SK-N-SH (cell line): ENCODE measurements at regions not wholly inside any gene's neighbourhood (a gene's known extent, or its start where the extent isn't known, plus 50 kb on each side); places are given as distances from the start of the nearest gene placed in this dataset.

Experiments used
- CTCF ChIA-PET: fragments of 300-600, 350-600 bp; formaldehyde crosslinking; extraction: SDS; loops from one replicate; lab custom pipeline; 2021; lab: Yijun Ruan, JAX
- POLR2A ChIA-PET: fragments of 350-600 bp; sonication (Branson Sonifier 250); formaldehyde crosslinking; extraction: SDS; loops from one replicate; lab custom pipeline; 2020; ENCODE audit warnings: antibody characterized with exemption, inconsistent platforms; lab: Yijun Ruan, JAX
- DNase-seq: peaks from one replicate; pipeline ENCODE4 v3.0.0; 2012
- H2AFZ ChIP-seq: fragments of 200-600 bp; sonication (generic); 2 replicates; pipeline ENCODE4 v1.8.1; 2016; ENCODE audit warnings: antibody characterized with exemption, mild to moderate bottlenecking, low read depth
- H3F3A ChIP-seq: fragments of 200-600 bp; sonication (generic); replicated peaks from 2 replicates; pipeline ENCODE3; 2016; ENCODE audit warnings: antibody characterized with exemption, mild to moderate bottlenecking; ENCODE audit not compliant: insufficient read depth
- H3K27ac ChIP-seq, 2 experiments: fragments of 200-500 bp in 1 of 2; fragments of 200-600 bp in 1 of 2; sonication (Bioruptor generic) in 1 of 2; sonication (generic), shearing (Covaris generic) in 1 of 2; 2 replicates each; pipeline versions ENCODE4 v1.5.1 to v1.6.1; 2014 to 2016; ENCODE audit warnings: low read depth in 2 of 2, inconsistent platforms in 1 of 2, low read length in 1 of 2, mild to moderate bottlenecking in 1 of 2, mixed read lengths in 1 of 2
- H3K27me3 ChIP-seq: fragments of 200-600 bp; sonication (generic), shearing (Covaris generic); 2 replicates; pipeline ENCODE4 v1.6.1; 2016; ENCODE audit warnings: mixed run types; ENCODE audit not compliant: insufficient read depth
- H3K36me3 ChIP-seq, 2 experiments: fragments of 200-500 bp in 1 of 2; fragments of 200-600 bp in 1 of 2; sonication (Bioruptor generic) in 1 of 2; sonication (generic) in 1 of 2; replicated peaks in 1 of 2; 2 replicates each; pipeline versions ENCODE3 to v1.5.1; 2014 to 2016; ENCODE audit warnings: low read length in 1 of 2, mild to moderate bottlenecking in 1 of 2; ENCODE audit not compliant: insufficient read depth in 2 of 2, control insufficient read depth in 1 of 2
- H3K4me1 ChIP-seq, 2 experiments: fragments of 200-500 bp in 1 of 2; fragments of 200-600 bp in 1 of 2; sonication (Bioruptor generic) in 1 of 2; sonication (generic), shearing (Covaris generic) in 1 of 2; 2 replicates each; pipeline versions ENCODE4 v1.5.1 to v1.6.1; 2014 to 2016; ENCODE audit warnings: low read depth in 1 of 2, low read length in 1 of 2, mixed run types in 1 of 2; ENCODE audit not compliant: insufficient read depth in 2 of 2, control insufficient read depth in 1 of 2
- H3K4me2 ChIP-seq: fragments of 200-600 bp; sonication (generic), shearing (Covaris generic); 2 replicates; pipeline ENCODE4 v1.6.1; 2017; ENCODE audit warnings: mixed run types
- H3K4me3 ChIP-seq, 2 experiments: fragments of 200-500 bp in 1 of 2; fragments of 200-600 bp in 1 of 2; sonication (Bioruptor generic) in 1 of 2; sonication (generic), shearing (Covaris generic) in 1 of 2; 2 replicates each; pipeline versions ENCODE4 v1.5.1 to v1.8.1; 2014 to 2016; ENCODE audit warnings: low read depth in 2 of 2, inconsistent platforms in 1 of 2, low read length in 1 of 2, mild to moderate bottlenecking in 1 of 2, mixed read lengths in 1 of 2, moderate library complexity in 1 of 2
- H3K79me2 ChIP-seq: fragments of 200-600 bp; sonication (generic); 2 replicates; pipeline ENCODE4 v1.8.1; 2017; ENCODE audit warnings: mild to moderate bottlenecking; ENCODE audit not compliant: insufficient read depth
- H3K9ac ChIP-seq: fragments of 200-600 bp; sonication (generic); 2 replicates; pipeline ENCODE4 v1.6.1; 2017; ENCODE audit warnings: mixed run types
- H3K9me2 ChIP-seq: fragments of 200-600 bp; sonication (generic); 2 replicates; pipeline ENCODE4 v1.6.1; 2017; ENCODE audit warnings: mixed run types
- H3K9me3 ChIP-seq: fragments of 200-600 bp; sonication (generic); 2 replicates; pipeline ENCODE4 v1.6.1; 2017; ENCODE audit warnings: mixed run types, mild to moderate bottlenecking, moderate library complexity
- H4K20me1 ChIP-seq: fragments of 200-600 bp; sonication (generic); 2 replicates; pipeline ENCODE4 v1.6.1; 2017; ENCODE audit warnings: mild to moderate bottlenecking, mixed run types; ENCODE audit not compliant: insufficient read depth
- CTCF ChIP-seq: fragments of 200-600 bp; sonication (generic); IDR thresholded peaks from 2 replicates; pipeline ENCODE4 v1.6.1; 2017; ENCODE audit warnings: antibody characterized with exemption, mild to moderate bottlenecking, moderate library complexity
- ELF1 ChIP-seq: IDR thresholded peaks from 2 replicates; pipeline ENCODE4 v1.4.0; 2012
- EP300 ChIP-seq, 2 experiments: IDR thresholded peaks; 2 replicates each; pipeline versions ENCODE4 v1.4.0 to v1.6.1; 2012; ENCODE audit warnings: borderline replicate concordance in 1 of 2, low read depth in 1 of 2, low read length in 1 of 2
- FOSL2 ChIP-seq: IDR thresholded peaks from 2 replicates; pipeline ENCODE4 v1.4.0; 2012; ENCODE audit warnings: low read depth, mild to moderate bottlenecking, moderate library complexity, borderline replicate concordance
- FOXM1 ChIP-seq: IDR thresholded peaks from 2 replicates; pipeline ENCODE4 v1.4.0; 2012; ENCODE audit warnings: low read depth, mild to moderate bottlenecking
- JUND ChIP-seq: IDR thresholded peaks from 2 replicates; pipeline ENCODE4 v1.4.0; 2012
- NFIC ChIP-seq: IDR thresholded peaks from 2 replicates; pipeline ENCODE4 v1.4.0; 2012; ENCODE audit warnings: borderline replicate concordance
- NRF1 ChIP-seq: IDR thresholded peaks from 2 replicates; pipeline ENCODE4 v1.6.1; 2012; ENCODE audit warnings: low read depth, mild to moderate bottlenecking, low read length
- PBX3 ChIP-seq: IDR thresholded peaks from 2 replicates; pipeline ENCODE4; 2012
- POLR2AphosphoS5 ChIP-seq: IDR thresholded peaks from 2 replicates; pipeline ENCODE4 v1.6.1; 2012; ENCODE audit warnings: low read depth, low read length
- RAD21 ChIP-seq: IDR thresholded peaks from 2 replicates; pipeline ENCODE4 v1.6.1; 2012; ENCODE audit warnings: mild to moderate bottlenecking, low read length
- RCOR1 ChIP-seq: fragments of 150-350 bp; IDR thresholded peaks from 2 replicates; pipeline ENCODE4 v1.6.1; 2017; ENCODE audit warnings: antibody characterized with exemption, low read length
- REST ChIP-seq: IDR thresholded peaks from 2 replicates; pipeline ENCODE4 v1.6.1; 2012; ENCODE audit warnings: mild to moderate bottlenecking, low read depth, low read length, moderate library complexity
- SIN3A ChIP-seq: IDR thresholded peaks from 2 replicates; pipeline ENCODE4 v1.6.1; 2012; ENCODE audit warnings: low read depth, mild to moderate bottlenecking, low read length, moderate library complexity, borderline replicate concordance
- SMC3 ChIP-seq: IDR thresholded peaks from 2 replicates; pipeline ENCODE4 v1.6.1; 2012; ENCODE audit warnings: low read depth, low read length, improper control_type of control experiment
- TAF1 ChIP-seq: IDR thresholded peaks from 2 replicates; pipeline ENCODE4 v1.6.1; 2012; ENCODE audit warnings: low read depth, mild to moderate bottlenecking, low read length, moderate library complexity, borderline replicate concordance
- TCF12 ChIP-seq: IDR thresholded peaks from 2 replicates; pipeline ENCODE4 v1.4.0; 2012
- USF1 ChIP-seq: IDR thresholded peaks from 2 replicates; pipeline ENCODE4 v1.4.0; 2012; ENCODE audit warnings: low read depth, borderline replicate concordance
- USF2 ChIP-seq: fragments of 150-350 bp; IDR thresholded peaks from 2 replicates; pipeline ENCODE4 v1.6.1; 2017; ENCODE audit warnings: antibody characterized with exemption, low read length, low read depth, borderline replicate concordance
- whole genome bisulfite sequencing: methylation state at CpG from one replicate; pipeline ENCODE4 v1.1.6; 2017; ENCODE audit warnings: low lambda C conversion rate; 5-methylcytosine and 5-hydroxymethylcytosine counted together

GRCh38 chr6:40891131-40891530, 147.9 kb downstream of the UNC5CL start:
- no peaks in the 10 kb centered on the region for H3K79me2 ChIP-seq
- no peak overlapping the region for H2AFZ ChIP-seq
- no peak overlapping the region for H3K27ac ChIP-seq
- H3K36me3 ChIP-seq: no peaks in the 10 kb centered on the region
- no peak overlapping the region for H3K9ac ChIP-seq
- H3K4me1 ChIP-seq: peaks cover 0 to 27% of the 10 kb centered on the region in 2 experiments; a peak in 2 of 4 replicates
- no peaks in the 10 kb centered on the region; the same call in 1 of the 2 replicates for H3K27me3 ChIP-seq
- ChIA-PET POLR2A (no interaction called here), CTCF (no interaction called here)
- no peaks in the 10 kb centered on the region for H3F3A ChIP-seq
- 50% methylated on average over 2 of the region's 2 CpGs for WGBS
- no peaks in the 10 kb centered on the region for H3K9me2 ChIP-seq
- H3K4me2 ChIP-seq: no peak overlapping the region
- DNase-seq: no peak
- no peaks in the 10 kb centered on the region for H3K9me3 ChIP-seq
- no peak overlapping the region for H3K4me3 ChIP-seq
- no peak for TF ChIP-seq POLR2AphosphoS5
- no peak for TF ChIP-seq REST
- TF ChIP-seq SMC3: no peak
- TF ChIP-seq NFIC: no peak
- TF ChIP-seq EP300 (IDR thresholded peaks at IDR 0.05; ENCODE audit: borderline replicate concordance in 1 of 2, low read depth in 1 of 2, low read length in 1 of 2): no peak
- TF ChIP-seq RCOR1: no peak
- no peak for TF ChIP-seq TCF12
- no peak for TF ChIP-seq TAF1
- TF ChIP-seq USF1: no peak
- TF ChIP-seq SIN3A: no peak
- TF ChIP-seq NRF1: no peak
- no peak for TF ChIP-seq FOSL2
- TF ChIP-seq RAD21: no peak
- TF ChIP-seq PBX3: no peak
- no peak for TF ChIP-seq JUND
- TF ChIP-seq ELF1: no peak
- TF ChIP-seq USF2: no peak
- no peak for TF ChIP-seq CTCF
- TF ChIP-seq FOXM1: no peak
- TF ChIP-seq, all 33 proteins: peak for 0
- no peaks in the 10 kb centered on the region for H4K20me1 ChIP-seq
